Right lobe of liver (tissue), 4 donors: ENCODE measurements at regions not wholly inside any gene's neighbourhood (a gene's known extent, or its start where the extent isn't known, plus 50 kb on each side); places are given as distances from the start of the nearest gene placed in this dataset.

Experiments
- POLR2A ChIP-seq: fragments of 450-650 bp; IDR thresholded peaks from one replicate; pipeline ENCODE4 v1.6.1; 2017; ENCODE audit warnings: antibody characterized with exemption, mild to moderate bottlenecking
- TF ChIP-seq, protein P1 (sequence below), 4 donors: fragments of 200-600 bp in 3 of 4; fragments of 450-650 bp in 1 of 4; IDR thresholded peaks; one replicate each; pipeline versions ENCODE4 v1.5.1 to v1.8.0; 2016 to 2022; ENCODE audit warnings: antibody characterized with exemption in 4 of 4, mild to moderate bottlenecking in 2 of 4
- donor health status: DM: no; HTN: no; CAD: no.
- donor health status: DM: no; HTN: no; CAD: no.
- donor health status: DM: no; HTN: yes; CAD: no.

- TF ChIP-seq, protein P1, sequence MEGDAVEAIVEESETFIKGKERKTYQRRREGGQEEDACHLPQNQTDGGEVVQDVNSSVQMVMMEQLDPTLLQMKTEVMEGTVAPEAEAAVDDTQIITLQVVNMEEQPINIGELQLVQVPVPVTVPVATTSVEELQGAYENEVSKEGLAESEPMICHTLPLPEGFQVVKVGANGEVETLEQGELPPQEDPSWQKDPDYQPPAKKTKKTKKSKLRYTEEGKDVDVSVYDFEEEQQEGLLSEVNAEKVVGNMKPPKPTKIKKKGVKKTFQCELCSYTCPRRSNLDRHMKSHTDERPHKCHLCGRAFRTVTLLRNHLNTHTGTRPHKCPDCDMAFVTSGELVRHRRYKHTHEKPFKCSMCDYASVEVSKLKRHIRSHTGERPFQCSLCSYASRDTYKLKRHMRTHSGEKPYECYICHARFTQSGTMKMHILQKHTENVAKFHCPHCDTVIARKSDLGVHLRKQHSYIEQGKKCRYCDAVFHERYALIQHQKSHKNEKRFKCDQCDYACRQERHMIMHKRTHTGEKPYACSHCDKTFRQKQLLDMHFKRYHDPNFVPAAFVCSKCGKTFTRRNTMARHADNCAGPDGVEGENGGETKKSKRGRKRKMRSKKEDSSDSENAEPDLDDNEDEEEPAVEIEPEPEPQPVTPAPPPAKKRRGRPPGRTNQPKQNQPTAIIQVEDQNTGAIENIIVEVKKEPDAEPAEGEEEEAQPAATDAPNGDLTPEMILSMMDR (IDR thresholded peaks at IDR 0.05), result no peak
- no peak for TF ChIP-seq POLR2A
These were observed 61.1 kb upstream of the CIBAR2 start for GRCh38 chr16:85173146-85173980.
